ENCODE measurements at regions not wholly inside any gene's neighbourhood (a gene's known extent, or its start where the extent isn't known, plus 50 kb on each side); places are given as distances from the start of the nearest gene placed in this dataset.

DNA sequence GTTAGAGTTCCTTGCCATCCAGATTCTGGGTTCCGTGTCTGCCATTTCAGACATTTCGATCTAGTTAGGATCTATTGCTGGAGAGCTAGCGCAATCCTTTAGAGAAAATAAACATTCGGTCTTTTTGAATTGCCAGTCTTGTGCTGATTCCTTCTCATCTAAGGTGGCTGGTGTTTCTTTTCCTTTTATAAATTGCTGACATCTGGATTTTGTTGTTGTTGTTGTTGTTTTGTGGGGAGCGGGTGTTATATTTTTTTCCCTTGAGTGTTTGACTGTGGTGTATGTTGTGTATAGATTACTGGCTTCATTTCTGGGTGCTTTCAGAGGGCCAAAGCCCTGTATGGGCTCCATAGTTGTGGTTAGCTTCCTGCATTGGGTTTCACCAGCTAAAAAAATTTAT is 128.5 kb upstream of the LRP1B start:
- no peaks in the 10 kb centered on the region for H3K27me3 Mint-ChIP-seq (ENCODE audit: low read depth, poor library complexity)
- no peak overlapping the region for H3K4me3 Mint-ChIP-seq
- H3K4me1 Mint-ChIP-seq, result no peaks in the 10 kb centered on the region
- H3K27ac Mint-ChIP-seq, result no peak overlapping the region
- no peaks in the 10 kb centered on the region for H3K36me3 Mint-ChIP-seq (ENCODE audit: low read depth)
- DNase-seq, result no peak
- TF ChIP-seq, protein P1, sequence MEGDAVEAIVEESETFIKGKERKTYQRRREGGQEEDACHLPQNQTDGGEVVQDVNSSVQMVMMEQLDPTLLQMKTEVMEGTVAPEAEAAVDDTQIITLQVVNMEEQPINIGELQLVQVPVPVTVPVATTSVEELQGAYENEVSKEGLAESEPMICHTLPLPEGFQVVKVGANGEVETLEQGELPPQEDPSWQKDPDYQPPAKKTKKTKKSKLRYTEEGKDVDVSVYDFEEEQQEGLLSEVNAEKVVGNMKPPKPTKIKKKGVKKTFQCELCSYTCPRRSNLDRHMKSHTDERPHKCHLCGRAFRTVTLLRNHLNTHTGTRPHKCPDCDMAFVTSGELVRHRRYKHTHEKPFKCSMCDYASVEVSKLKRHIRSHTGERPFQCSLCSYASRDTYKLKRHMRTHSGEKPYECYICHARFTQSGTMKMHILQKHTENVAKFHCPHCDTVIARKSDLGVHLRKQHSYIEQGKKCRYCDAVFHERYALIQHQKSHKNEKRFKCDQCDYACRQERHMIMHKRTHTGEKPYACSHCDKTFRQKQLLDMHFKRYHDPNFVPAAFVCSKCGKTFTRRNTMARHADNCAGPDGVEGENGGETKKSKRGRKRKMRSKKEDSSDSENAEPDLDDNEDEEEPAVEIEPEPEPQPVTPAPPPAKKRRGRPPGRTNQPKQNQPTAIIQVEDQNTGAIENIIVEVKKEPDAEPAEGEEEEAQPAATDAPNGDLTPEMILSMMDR (IDR thresholded peaks at IDR 0.05), result no peak
- H3K9me3 Mint-ChIP-seq, result no peaks in the 10 kb centered on the region

DNA sequence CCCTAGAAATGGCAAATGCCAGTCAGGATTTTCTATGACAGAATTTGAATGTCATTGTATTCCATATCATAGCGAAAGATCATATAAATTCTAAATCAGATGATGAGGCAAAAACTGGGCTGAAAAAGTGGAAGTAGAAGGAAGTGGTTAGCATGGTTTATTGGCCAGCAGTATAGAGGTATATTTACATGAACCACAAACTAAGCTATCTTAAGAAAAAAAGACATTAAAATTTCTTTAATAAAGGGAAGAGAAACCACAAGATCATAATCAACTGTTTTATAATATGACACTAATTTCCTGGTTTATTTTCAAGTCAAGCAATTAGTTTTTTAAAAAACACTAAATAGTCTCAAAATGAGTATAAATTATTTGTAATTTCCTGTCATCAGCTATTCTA is 123.2 kb upstream of the LRP1B start:
- TF ChIP-seq, protein P1 (IDR thresholded peaks at IDR 0.05), result no peak
- Mint-ChIP-seq H3K9me3 (no peaks in the 10 kb centered on the region), H3K4me3 (no peak overlapping the region), H3K4me1 (no peaks in the 10 kb centered on the region), H3K27ac (no peak overlapping the region), H3K27me3 (ENCODE audit: low read depth, poor library complexity) (no peaks in the 10 kb centered on the region), H3K36me3 (ENCODE audit: low read depth) (no peaks in the 10 kb centered on the region)
- DNase-seq, result no peak

DNA sequence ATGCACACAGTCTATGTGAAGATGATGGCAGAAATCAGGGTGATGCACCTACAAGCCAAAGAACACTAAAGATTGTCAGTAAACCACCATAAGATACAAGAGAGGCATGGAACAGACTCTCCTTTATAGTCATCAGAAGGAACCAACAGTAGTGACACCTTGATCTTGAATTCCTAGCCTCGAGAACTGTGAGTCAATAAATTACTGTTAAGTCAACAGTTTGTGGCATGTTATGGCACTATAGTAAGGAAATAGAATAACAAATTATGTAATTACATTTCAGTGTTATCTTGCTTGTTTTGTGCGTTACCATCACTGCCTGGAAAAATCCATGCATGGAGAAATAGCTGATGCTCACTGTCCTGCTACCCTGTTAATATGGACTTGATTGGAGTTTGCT is 110.2 kb upstream of the LRP1B start:
- Mint-ChIP-seq H3K4me1 (no peaks in the 10 kb centered on the region), H3K4me3 (no peak overlapping the region), H3K36me3 (ENCODE audit: low read depth) (no peaks in the 10 kb centered on the region), H3K27ac (no peak overlapping the region), H3K27me3 (ENCODE audit: low read depth, poor library complexity) (no peaks in the 10 kb centered on the region), H3K9me3 (no peaks in the 10 kb centered on the region)
- TF ChIP-seq, protein P1 (IDR thresholded peaks at IDR 0.05), result no peak
- no peak for DNase-seq

DNA sequence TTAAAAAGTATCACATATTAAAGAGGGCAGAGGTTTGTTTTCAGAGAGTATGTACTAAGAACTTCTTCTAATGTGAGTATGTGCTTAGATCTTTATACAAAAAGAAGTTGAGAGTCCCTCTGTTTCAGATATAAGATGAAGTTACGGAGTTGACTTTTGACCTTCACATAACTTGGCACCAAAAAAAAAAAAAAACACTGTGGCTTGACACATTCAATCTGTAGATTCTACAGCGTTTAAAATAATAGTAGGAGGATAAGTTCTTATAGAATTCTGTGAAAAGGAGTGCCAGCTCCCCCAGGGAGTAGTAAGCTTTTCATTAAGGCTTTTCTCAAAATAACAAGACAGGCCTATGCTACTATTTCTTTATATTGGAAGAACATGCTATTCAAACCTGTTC is 105.4 kb upstream of the LRP1B start:
- no peak overlapping the region for H3K27ac Mint-ChIP-seq
- no peak overlapping the region for H3K4me3 Mint-ChIP-seq
- H3K27me3 Mint-ChIP-seq (ENCODE audit: low read depth, poor library complexity), result no peaks in the 10 kb centered on the region
- peaks cover 7% of the 10 kb centered on the region for H3K4me1 Mint-ChIP-seq
- no peaks in the 10 kb centered on the region for H3K36me3 Mint-ChIP-seq (ENCODE audit: low read depth)
- DNase-seq, result no peak
- no peaks in the 10 kb centered on the region for H3K9me3 Mint-ChIP-seq
- TF ChIP-seq, protein P1 (IDR thresholded peaks at IDR 0.05), result no peak

DNA sequence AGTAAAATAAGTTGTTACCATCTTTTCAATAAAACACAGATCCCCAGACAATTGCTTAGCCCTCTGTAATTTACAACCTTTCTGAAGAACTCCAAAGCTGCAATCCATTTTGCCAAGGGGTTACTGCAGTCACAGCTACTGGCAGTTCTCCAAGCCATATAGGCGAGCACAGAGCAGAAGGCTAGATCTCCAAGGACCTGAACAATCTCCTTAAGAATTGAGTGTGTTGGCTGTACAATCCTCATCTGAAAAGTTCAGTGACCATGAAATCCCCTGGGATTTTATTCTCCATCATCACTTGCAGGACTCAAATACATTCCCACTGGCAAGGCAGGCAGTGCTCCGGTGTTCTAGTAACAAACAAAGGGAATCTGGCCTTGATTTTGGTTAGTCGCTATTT is 103.9 kb upstream of the LRP1B start:
- Mint-ChIP-seq H3K4me3 (no peak overlapping the region), H3K27ac (no peak overlapping the region), H3K9me3 (no peaks in the 10 kb centered on the region), H3K4me1 (peaks cover 7% of the 10 kb centered on the region), H3K27me3 (ENCODE audit: low read depth, poor library complexity) (no peaks in the 10 kb centered on the region), H3K36me3 (ENCODE audit: low read depth) (no peaks in the 10 kb centered on the region)
- no peak for DNase-seq
- TF ChIP-seq, protein P1 (IDR thresholded peaks at IDR 0.05), result no peak

DNA sequence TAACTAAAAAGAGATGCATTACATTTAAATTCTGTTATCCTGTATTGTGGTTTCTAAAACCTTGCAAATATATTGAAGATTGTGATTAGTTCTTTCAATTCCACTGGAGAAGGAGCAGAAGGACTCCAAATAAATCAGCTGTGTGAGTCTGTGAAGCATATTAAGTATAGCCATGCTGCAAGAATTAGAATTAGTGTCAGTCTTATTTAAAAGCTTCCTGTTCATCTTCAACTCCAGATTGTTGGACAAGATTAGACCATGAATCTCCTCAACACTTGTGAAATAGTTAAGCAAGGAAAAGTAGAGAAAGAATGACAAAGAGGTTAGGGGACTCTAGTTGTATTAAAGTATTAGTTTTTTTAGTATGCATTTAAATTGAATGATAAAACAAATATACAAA is 92.5 kb upstream of the LRP1B start:
- Mint-ChIP-seq H3K36me3 (ENCODE audit: low read depth) (no peaks in the 10 kb centered on the region), H3K27me3 (ENCODE audit: low read depth, poor library complexity) (no peaks in the 10 kb centered on the region), H3K27ac (no peak overlapping the region), H3K9me3 (no peaks in the 10 kb centered on the region), H3K4me3 (no peak overlapping the region), H3K4me1 (no peaks in the 10 kb centered on the region)
- TF ChIP-seq, protein P1 (IDR thresholded peaks at IDR 0.05), result no peak
- DNase-seq, result no peak
